ENCODE measurements at regions not wholly inside any gene's neighbourhood (a gene's known extent, or its start where the extent isn't known, plus 50 kb on each side); places are given as distances from the start of the nearest gene placed in this dataset.

GRCh38 chrX:23540532-23540931 lies 126.8 kb upstream of the PRDX4 start:
- no peak for DNase-seq (ENCODE audit: low read depth)

- DNase-seq (ENCODE audit: low read depth), result peak; percentile 6
Observed at GRCh38 chrX:23548164-23548563, 119.1 kb upstream of the PRDX4 start.

- DNase-seq (ENCODE audit: low read depth), result no peak
Observed at GRCh38 chrX:23552303-23552702, 115.0 kb upstream of the PRDX4 start.

GRCh38 chrX:23554304-23554703 lies 113.0 kb upstream of the PRDX4 start:
- DNase-seq (ENCODE audit: low read depth), result peak; percentile 21

- DNase-seq (ENCODE audit: low read depth), result peak; percentile 78
Observed at GRCh38 chrX:23557070-23557469, 110.2 kb upstream of the PRDX4 start.

GRCh38 chrX:23559975-23560374 lies 107.3 kb upstream of the PRDX4 start:
- no peak for DNase-seq (ENCODE audit: low read depth)

- no peak for DNase-seq (ENCODE audit: low read depth)
Observed at GRCh38 chrX:23570674-23571343, 96.5 kb upstream of the PRDX4 start.

GRCh38 chrX:23575281-23575680 lies 92.0 kb upstream of the PRDX4 start:
- DNase-seq (ENCODE audit: low read depth), result no peak

- DNase-seq (ENCODE audit: low read depth), result peak; percentile 0
Observed at GRCh38 chrX:23578079-23578478, 89.2 kb upstream of the PRDX4 start.

GRCh38 chrX:23589496-23589895 lies 77.8 kb upstream of the PRDX4 start:
- no peak for DNase-seq (ENCODE audit: low read depth)

GRCh38 chrX:23592741-23593140 lies 74.6 kb upstream of the PRDX4 start:
- no peak for DNase-seq (ENCODE audit: low read depth)

- DNase-seq (ENCODE audit: low read depth), result peak; percentile 5
Observed at GRCh38 chrX:23598575-23598974, 68.7 kb upstream of the PRDX4 start.

- no peak for DNase-seq (ENCODE audit: low read depth)
Observed at GRCh38 chrX:23603501-23603900, 63.8 kb upstream of the PRDX4 start.

- no peak for DNase-seq (ENCODE audit: low read depth)
Observed at GRCh38 chrX:23610495-23610894, 56.8 kb upstream of the PRDX4 start.

GRCh38 chrX:23612846-23613245 lies 54.4 kb upstream of the PRDX4 start:
- DNase-seq (ENCODE audit: low read depth), result no peak

GRCh38 chrX:23616361-23616760 lies 50.9 kb upstream of the PRDX4 start:
- DNase-seq (ENCODE audit: low read depth), result peak; percentile 20
